ENCODE measurements at regions not wholly inside any gene's neighbourhood (a gene's known extent, or its start where the extent isn't known, plus 50 kb on each side); places are given as distances from the start of the nearest gene placed in this dataset.

DNA sequence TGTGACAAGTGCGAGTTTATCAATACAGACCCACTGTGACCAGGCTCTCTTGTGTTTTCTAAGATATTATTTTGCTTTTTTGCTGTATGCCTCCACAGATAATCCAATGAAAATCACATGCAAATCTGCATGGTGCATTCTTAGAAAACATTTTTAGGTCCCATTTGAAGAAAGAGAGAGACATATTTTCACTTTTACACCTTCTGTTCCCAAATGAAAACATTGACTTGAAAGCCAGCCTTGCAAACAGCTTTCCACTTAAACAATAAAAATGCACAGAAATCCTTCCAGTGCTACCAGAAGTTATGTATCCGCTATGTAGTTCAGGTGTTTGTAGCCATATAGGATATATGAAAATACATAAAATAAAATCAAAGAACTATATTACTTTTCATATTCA is 618.0 kb downstream of the CDH26 start:
- no peaks in the 10 kb centered on the region for H3K9me3 ChIP-seq
- H3K4me3 Mint-ChIP-seq: no peak overlapping the region
- no peaks in the 10 kb centered on the region for H3K36me3 ChIP-seq (ENCODE audit: control insufficient read depth in 2 of 2, extremely low read depth in 1 of 2, insufficient read depth in 1 of 2, low read length in 1 of 2)
- ChIA-PET POLR2A (no interaction called here), CTCF (no interaction called here)
- no peak overlapping the region for H3K4me3 ChIP-seq (ENCODE audit: control insufficient read depth in 1 of 2, extremely low read depth in 1 of 2, low read length in 1 of 2)
- H3K9me3 Mint-ChIP-seq: no peaks in the 10 kb centered on the region
- no peaks in the 10 kb centered on the region for H3K36me3 Mint-ChIP-seq
- H3K27ac ChIP-seq (ENCODE audit: low read length): no peak overlapping the region
- WGBS (ENCODE audit: insufficient coverage): no CpG with 5 or more reads among the region's 2 CpGs
- DNase-seq: no peak
- H3K27me3 ChIP-seq (replicated peaks in 1 of 2; ENCODE audit: control insufficient read depth in 2 of 2, extremely low read depth in 1 of 2, insufficient read depth in 2 of 2, low read length in 1 of 2): no peaks in the 10 kb centered on the region
- no peaks in the 10 kb centered on the region for H3K4me1 Mint-ChIP-seq
- H3K27me3 Mint-ChIP-seq: no peaks in the 10 kb centered on the region
- no peaks in the 10 kb centered on the region for H3K4me1 ChIP-seq (ENCODE audit: control insufficient read depth in 1 of 2, extremely low read depth in 1 of 2, insufficient read depth in 2 of 2, low read length in 2 of 2)
- no peak for ATAC-seq (replicated peaks in 1 of 4)
- H3K27ac Mint-ChIP-seq: no peak overlapping the region

DNA sequence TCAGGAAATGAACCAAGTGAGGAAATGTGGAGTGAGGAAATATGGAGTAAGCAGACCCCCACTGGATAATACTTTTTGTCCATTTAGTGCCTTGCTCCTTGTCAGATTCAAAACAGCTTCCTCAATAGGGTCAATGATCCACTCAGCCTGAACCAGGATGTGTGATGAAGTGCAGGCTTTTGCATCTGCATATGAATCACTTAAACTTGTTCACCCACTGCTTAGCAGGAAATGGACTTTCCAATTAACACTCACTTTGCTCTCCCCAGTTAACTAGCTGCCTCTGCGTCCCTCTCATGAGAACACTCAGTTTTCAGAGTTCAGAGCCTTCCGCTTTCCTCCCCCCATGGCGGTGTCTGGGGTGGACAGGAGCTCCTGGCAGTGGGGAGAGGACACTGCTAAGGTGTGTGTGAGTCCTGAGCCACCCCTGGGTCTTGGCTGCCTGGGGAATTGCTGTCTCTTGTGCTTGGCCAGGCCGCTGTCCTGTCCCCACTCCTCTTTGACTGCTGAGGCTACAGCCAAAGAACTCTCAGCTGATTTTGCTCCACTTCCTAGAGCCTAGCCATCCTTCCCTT is 621.8 kb downstream of the CDH26 start:
- Mint-ChIP-seq H3K4me3 (no peak overlapping the region), H3K36me3 (no peaks in the 10 kb centered on the region), H3K9me3 (no peaks in the 10 kb centered on the region), H3K4me1 (no peaks in the 10 kb centered on the region), H3K27me3 (peaks cover 0 to 4% of the 10 kb centered on the region in 2 donors), H3K27ac (no peak overlapping the region)
- ATAC-seq (replicated peaks in 1 of 4): no peak
- Histone ChIP-seq H3K4me3 (ENCODE audit: control insufficient read depth in 1 of 2, extremely low read depth in 1 of 2, low read length in 1 of 2) (no peak overlapping the region), H3K27me3 (replicated peaks in 1 of 2; ENCODE audit: control insufficient read depth in 2 of 2, extremely low read depth in 1 of 2, insufficient read depth in 2 of 2, low read length in 1 of 2) (no peaks in the 10 kb centered on the region), H3K9me3 (no peaks in the 10 kb centered on the region), H3K27ac (ENCODE audit: low read length) (no peak overlapping the region), H3K4me1 (ENCODE audit: control insufficient read depth in 1 of 2, extremely low read depth in 1 of 2, insufficient read depth in 2 of 2, low read length in 2 of 2) (no peaks in the 10 kb centered on the region), H3K36me3 (ENCODE audit: control insufficient read depth in 2 of 2, extremely low read depth in 1 of 2, insufficient read depth in 1 of 2, low read length in 1 of 2) (no peaks in the 10 kb centered on the region)
- ChIA-PET CTCF (no interaction called here), POLR2A (no interaction called here)
- no peak for DNase-seq
- no CpG with 5 or more reads among the region's 4 CpGs for WGBS (ENCODE audit: insufficient coverage)

DNA sequence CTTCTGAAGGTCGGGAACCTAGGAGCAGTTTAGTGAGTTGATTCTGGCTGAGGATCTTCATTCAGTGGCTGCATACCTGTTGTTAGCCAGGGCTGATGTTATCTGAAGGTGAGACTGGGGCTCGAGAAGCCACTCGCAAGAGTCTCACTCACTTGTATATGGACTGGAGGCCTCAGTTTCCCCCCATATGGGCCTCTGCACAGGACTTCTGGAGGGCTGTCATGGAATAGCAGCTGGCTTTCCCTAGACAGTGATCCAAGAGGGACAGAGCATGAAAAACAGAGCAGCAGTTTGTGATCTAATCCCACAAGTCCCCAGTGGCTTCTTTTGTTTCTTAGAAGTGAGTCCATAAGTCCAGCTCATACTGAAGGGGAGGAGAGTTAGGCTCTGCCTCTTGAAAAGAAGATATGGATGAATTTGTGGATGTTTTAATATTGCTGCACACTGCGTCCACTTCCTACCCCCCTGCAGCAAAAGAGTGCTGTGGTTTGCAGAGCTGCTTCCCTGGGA is 623.4 kb downstream of the CDH26 start:
- H3K36me3 Mint-ChIP-seq: no peaks in the 10 kb centered on the region
- DNase-seq (no peak), ATAC-seq (replicated peaks in 1 of 4) (no peak)
- WGBS (ENCODE audit: insufficient coverage): 90% methylated on average over 2 of the region's 4 CpGs
- H3K36me3 ChIP-seq (ENCODE audit: control insufficient read depth in 2 of 2, extremely low read depth in 1 of 2, insufficient read depth in 1 of 2, low read length in 1 of 2): no peaks in the 10 kb centered on the region
- CTCF ChIA-PET: no interaction called here
- POLR2A ChIA-PET: no interaction called here
- no peaks in the 10 kb centered on the region for H3K9me3 Mint-ChIP-seq
- H3K4me1 ChIP-seq (ENCODE audit: control insufficient read depth in 1 of 2, extremely low read depth in 1 of 2, insufficient read depth in 2 of 2, low read length in 2 of 2): no peaks in the 10 kb centered on the region
- no peak overlapping the region for H3K27ac ChIP-seq (ENCODE audit: low read length)
- no peaks in the 10 kb centered on the region for H3K9me3 ChIP-seq
- peaks cover 2 to 5% of the 10 kb centered on the region in 2 donors for H3K27me3 Mint-ChIP-seq
- H3K27ac Mint-ChIP-seq: no peak overlapping the region
- H3K4me1 Mint-ChIP-seq: no peaks in the 10 kb centered on the region
- no peak overlapping the region for H3K4me3 Mint-ChIP-seq
- H3K27me3 ChIP-seq (replicated peaks in 1 of 2; ENCODE audit: control insufficient read depth in 2 of 2, extremely low read depth in 1 of 2, insufficient read depth in 2 of 2, low read length in 1 of 2): no peaks in the 10 kb centered on the region
- no peak overlapping the region for H3K4me3 ChIP-seq (ENCODE audit: control insufficient read depth in 1 of 2, extremely low read depth in 1 of 2, low read length in 1 of 2)

DNA sequence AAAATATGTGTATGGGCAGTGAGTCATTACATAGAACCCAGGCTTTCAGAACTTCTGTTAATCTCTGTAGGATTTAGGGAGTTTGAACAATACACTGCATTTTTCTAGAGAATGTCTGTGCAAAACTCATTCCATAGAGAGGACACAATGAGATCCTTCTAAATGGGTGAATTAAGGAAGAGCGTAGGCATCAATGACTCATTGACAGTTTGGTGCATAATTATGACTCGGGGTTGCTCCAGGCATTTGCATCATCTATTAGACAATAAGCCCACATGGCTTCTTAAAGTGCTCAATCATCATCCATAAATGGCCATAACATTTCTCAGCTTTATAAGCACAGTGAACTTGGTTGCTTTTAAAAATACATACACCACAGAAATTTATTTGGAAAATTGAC is 625.5 kb downstream of the CDH26 start:
- no peaks in the 10 kb centered on the region for H3K4me1 Mint-ChIP-seq
- ChIA-PET POLR2A (no interaction called here), CTCF (no interaction called here)
- Histone ChIP-seq H3K4me3 (ENCODE audit: control insufficient read depth in 1 of 2, extremely low read depth in 1 of 2, low read length in 1 of 2) (no peak overlapping the region), H3K27ac (ENCODE audit: low read length) (no peak overlapping the region), H3K9me3 (no peaks in the 10 kb centered on the region), H3K4me1 (ENCODE audit: control insufficient read depth in 1 of 2, extremely low read depth in 1 of 2, insufficient read depth in 2 of 2, low read length in 2 of 2) (no peaks in the 10 kb centered on the region), H3K36me3 (ENCODE audit: control insufficient read depth in 2 of 2, extremely low read depth in 1 of 2, insufficient read depth in 1 of 2, low read length in 1 of 2) (no peaks in the 10 kb centered on the region), H3K27me3 (replicated peaks in 1 of 2; ENCODE audit: control insufficient read depth in 2 of 2, extremely low read depth in 1 of 2, insufficient read depth in 2 of 2, low read length in 1 of 2) (no peaks in the 10 kb centered on the region)
- ATAC-seq (replicated peaks in 1 of 4) (no peak), DNase-seq (no peak)
- no peaks in the 10 kb centered on the region for H3K36me3 Mint-ChIP-seq
- H3K27me3 Mint-ChIP-seq: peaks cover 5 to 9% of the 10 kb centered on the region in 2 donors
- no peak overlapping the region for H3K27ac Mint-ChIP-seq
- H3K9me3 Mint-ChIP-seq: no peaks in the 10 kb centered on the region
- no peak overlapping the region for H3K4me3 Mint-ChIP-seq
- WGBS (ENCODE audit: insufficient coverage): no CpG with 5 or more reads among the region's 2 CpGs

DNA sequence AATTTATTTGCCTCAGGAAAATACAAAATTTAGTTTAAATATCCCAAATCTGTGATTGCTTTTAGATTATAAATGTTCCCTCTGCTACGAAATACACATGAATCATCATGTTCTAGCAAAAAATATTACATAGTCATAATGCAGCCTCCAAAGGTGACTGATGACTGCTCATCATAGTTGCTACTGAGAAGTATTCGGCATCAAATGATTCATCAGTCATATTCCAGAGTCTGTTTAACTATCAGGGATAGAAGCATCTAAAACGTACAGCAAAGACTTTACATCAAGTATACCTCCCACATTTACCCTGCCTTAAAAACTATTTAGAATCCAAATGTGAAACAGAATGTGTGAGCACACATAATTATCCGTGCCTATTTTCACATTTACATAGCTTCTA is 626.0 kb downstream of the CDH26 start:
- 76% methylated on average over 4 of the region's 4 CpGs for WGBS (ENCODE audit: insufficient coverage)
- H3K4me3 Mint-ChIP-seq: no peak overlapping the region
- Histone ChIP-seq H3K27ac (ENCODE audit: low read length) (no peak overlapping the region), H3K36me3 (ENCODE audit: control insufficient read depth in 2 of 2, extremely low read depth in 1 of 2, insufficient read depth in 1 of 2, low read length in 1 of 2) (no peaks in the 10 kb centered on the region), H3K9me3 (no peaks in the 10 kb centered on the region), H3K4me3 (ENCODE audit: control insufficient read depth in 1 of 2, extremely low read depth in 1 of 2, low read length in 1 of 2) (no peak overlapping the region), H3K4me1 (ENCODE audit: control insufficient read depth in 1 of 2, extremely low read depth in 1 of 2, insufficient read depth in 2 of 2, low read length in 2 of 2) (no peaks in the 10 kb centered on the region), H3K27me3 (replicated peaks in 1 of 2; ENCODE audit: control insufficient read depth in 2 of 2, extremely low read depth in 1 of 2, insufficient read depth in 2 of 2, low read length in 1 of 2) (no peaks in the 10 kb centered on the region)
- DNase-seq (no peak), ATAC-seq (replicated peaks in 1 of 4) (no peak)
- POLR2A ChIA-PET: no interaction called here
- H3K27me3 Mint-ChIP-seq: peaks cover 5 to 9% of the 10 kb centered on the region in 2 donors
- no peaks in the 10 kb centered on the region for H3K9me3 Mint-ChIP-seq
- CTCF ChIA-PET: no interaction called here
- no peaks in the 10 kb centered on the region for H3K4me1 Mint-ChIP-seq
- H3K27ac Mint-ChIP-seq: no peak overlapping the region
- H3K36me3 Mint-ChIP-seq: no peaks in the 10 kb centered on the region

DNA sequence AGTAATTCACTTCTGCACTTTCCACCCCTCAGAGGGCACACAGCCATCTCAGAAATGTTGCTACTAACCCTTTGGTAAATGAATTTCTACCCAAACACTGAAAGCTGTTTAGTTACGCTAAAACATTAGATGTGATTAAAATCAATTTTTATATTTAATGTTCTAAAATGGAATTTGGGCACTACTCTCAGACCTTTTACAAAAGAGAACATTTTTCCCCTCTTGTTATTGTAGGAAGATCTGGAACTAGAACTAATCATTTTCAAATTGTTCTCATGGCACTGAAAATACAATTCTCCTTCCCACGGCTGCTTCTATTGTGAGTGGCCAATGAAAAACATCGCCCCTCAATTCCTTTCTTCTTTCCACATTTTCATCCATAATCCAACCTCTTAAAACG is 627.4 kb downstream of the CDH26 start:
- no peaks in the 10 kb centered on the region for H3K4me1 Mint-ChIP-seq
- no peaks in the 10 kb centered on the region for H3K36me3 ChIP-seq (ENCODE audit: control insufficient read depth in 2 of 2, extremely low read depth in 1 of 2, insufficient read depth in 1 of 2, low read length in 1 of 2)
- no peak overlapping the region for H3K27ac ChIP-seq (ENCODE audit: low read length)
- H3K27me3 ChIP-seq (replicated peaks in 1 of 2; ENCODE audit: control insufficient read depth in 2 of 2, extremely low read depth in 1 of 2, insufficient read depth in 2 of 2, low read length in 1 of 2): no peaks in the 10 kb centered on the region
- ChIA-PET CTCF (no interaction called here), POLR2A (no interaction called here)
- H3K9me3 ChIP-seq: no peaks in the 10 kb centered on the region
- H3K4me3 Mint-ChIP-seq: no peak overlapping the region
- WGBS (ENCODE audit: insufficient coverage): no CpG with 5 or more reads among the region's 4 CpGs
- no peak overlapping the region for H3K4me3 ChIP-seq (ENCODE audit: control insufficient read depth in 1 of 2, extremely low read depth in 1 of 2, low read length in 1 of 2)
- H3K27ac Mint-ChIP-seq: no peak overlapping the region
- H3K9me3 Mint-ChIP-seq: no peaks in the 10 kb centered on the region
- DNase-seq (no peak), ATAC-seq (replicated peaks in 1 of 4) (no peak)
- no peaks in the 10 kb centered on the region for H3K4me1 ChIP-seq (ENCODE audit: control insufficient read depth in 1 of 2, extremely low read depth in 1 of 2, insufficient read depth in 2 of 2, low read length in 2 of 2)
- peaks cover 5 to 9% of the 10 kb centered on the region in 2 donors for H3K27me3 Mint-ChIP-seq
- H3K36me3 Mint-ChIP-seq: no peaks in the 10 kb centered on the region

Measured in T-cell (primary cell).